NCI-H748 treated with DMSO at 0.1 percent for 48 hours (cell line): ENCODE measurements at regions not wholly inside any gene's neighbourhood (a gene's known extent, or its start where the extent isn't known, plus 50 kb on each side); places are given as distances from the start of the nearest gene placed in this dataset.
"Not testable (repeated sequence)": the region's sequence is repeated elsewhere in the genome, so short reads cannot be mapped to it uniquely, and the experiment has no call there.

ENCODE experiments used
- DNase-seq: peaks from one replicate; lab custom pipeline; 2025; lab: John Stamatoyannopoulos, UW

DNA sequence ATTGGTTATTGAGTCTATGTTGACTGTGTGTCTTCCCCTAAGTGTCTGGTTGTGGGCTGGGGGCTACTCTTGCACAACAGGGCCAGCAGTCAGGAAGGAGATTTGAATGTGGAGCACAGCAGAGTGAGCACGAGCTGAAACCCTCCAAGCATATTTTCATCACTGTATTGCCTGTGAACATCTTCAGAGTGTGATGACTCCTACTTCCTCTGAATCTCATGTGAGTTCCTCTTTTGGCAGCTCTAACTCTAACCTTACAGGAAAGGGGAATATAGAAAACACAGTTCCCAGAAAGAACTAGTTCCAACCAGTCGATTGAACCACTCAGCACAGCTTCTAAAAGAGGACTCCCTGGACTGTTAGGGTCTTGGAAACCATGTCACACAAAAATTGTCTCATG is 211.6 kb downstream of the RAP2B start:
- no peak for DNase-seq

DNA sequence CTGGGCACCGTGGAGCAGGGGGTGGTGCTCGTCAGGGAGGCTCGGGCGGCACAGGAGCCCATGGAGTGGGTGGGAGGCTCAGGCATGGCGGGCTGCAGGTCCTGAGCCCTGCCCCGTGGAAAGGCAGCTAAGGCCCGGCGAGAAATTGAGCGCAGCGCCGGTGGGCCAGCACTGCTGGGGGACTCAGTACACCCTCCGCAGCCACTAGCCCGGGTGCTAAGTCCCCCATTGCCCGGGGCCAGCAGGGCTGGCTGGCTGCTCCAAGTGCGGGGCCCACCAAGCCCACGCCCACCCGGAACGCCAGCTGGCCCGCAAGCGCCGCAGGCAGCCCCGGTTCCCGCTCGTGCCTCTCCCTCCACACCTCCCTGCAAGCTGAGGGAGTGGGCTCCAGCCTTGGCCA is 216.3 kb downstream of the RAP2B start:
- not testable (repeated sequence) for DNase-seq

DNA sequence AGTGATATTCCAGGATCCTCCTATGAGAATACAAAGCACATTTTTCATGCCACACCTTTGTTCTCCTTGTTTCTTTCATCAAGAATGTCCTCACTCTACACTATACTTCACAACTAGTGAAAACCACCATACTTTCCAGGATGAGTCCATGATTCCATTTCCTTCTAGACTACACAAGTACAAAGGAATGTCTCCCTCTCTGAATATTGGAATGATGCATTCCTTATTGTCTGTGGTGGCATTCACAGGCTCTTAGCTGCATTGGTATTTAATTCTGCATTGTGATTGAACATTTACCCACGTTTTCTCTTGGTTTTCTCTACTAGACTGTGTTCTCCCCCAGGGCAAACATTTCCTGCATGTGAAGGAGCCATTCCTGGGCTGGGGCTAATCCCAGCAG is 217.5 kb downstream of the RAP2B start:
- no peak for DNase-seq

DNA sequence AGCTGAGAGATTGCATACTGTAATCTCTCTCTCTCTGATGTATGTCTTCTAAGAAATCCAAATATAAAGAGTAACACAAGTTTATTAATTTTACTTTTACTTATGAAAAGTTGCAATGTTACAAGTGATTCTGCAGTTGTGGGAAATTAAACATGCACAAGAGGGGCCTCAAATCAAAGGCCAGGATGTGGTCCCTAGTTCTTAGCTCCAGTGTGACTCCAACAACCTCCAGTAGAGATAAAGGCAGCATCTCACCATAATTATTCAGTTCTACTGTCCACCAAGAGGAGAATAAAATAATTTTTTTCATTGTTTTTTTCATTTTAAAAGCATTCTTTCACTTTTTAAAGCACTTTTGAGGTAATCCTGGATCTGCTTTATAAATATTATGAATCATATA is 223.3 kb downstream of the RAP2B start:
- no peak for DNase-seq

DNA sequence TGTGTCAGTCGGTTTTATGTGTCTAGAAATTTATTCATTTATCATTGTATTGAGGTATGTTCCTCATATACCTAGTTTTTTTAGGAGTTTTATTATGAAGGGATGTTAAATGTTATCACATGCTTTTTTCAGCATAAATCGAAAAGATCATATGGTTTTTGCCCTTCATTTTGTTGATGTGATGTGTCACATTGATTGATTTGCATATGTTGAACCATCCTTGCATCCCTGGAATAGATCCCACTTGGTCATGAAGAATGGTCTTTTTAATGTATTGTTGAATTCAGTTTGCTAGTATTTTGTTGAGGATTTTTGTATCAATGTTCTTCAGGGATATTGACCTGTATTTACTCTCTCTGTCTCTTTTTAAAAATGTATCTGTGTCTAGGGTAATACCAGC is 230.3 kb downstream of the RAP2B start:
- no peak for DNase-seq

DNA sequence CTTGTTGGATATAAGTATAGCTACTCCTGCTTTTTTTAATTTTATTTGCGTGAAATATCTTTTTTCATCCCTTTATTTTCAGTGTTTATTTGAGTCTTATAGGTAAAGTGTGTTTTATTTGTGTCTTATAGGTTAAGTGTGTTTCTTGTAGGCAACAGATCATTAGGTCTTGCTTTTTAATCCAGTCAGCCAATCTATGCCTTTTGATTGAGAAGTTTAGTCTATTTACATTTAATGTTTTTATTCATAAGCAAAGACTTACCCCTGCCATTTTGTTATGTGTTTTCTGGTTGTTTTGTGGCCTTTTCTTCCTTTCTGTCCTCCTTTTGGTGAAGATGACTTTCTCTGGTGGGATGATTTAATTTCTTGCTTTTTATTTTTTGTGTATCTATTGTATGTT is 232.0 kb downstream of the RAP2B start:
- DNase-seq: no peak

DNA sequence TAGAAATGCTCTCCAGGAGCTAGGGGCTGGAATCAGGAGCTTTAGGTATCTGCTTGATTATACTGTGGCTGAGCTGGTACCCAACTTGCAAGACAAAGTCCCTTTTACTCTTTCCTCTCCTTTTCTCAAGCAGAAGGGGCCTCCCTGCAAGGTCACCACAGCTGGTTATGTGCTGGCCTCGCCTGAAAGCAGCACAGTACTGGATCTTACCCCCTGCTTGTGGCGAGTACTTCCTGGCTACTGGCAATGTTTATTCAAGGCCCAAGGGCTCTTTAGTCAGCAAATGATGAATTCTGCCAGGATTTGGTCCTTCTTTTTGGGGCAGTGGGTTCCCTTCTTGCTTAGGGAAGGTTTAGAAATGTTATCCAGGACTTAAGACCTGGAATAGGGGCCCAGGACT is 234.6 kb downstream of the RAP2B start:
- no peak for DNase-seq

DNA sequence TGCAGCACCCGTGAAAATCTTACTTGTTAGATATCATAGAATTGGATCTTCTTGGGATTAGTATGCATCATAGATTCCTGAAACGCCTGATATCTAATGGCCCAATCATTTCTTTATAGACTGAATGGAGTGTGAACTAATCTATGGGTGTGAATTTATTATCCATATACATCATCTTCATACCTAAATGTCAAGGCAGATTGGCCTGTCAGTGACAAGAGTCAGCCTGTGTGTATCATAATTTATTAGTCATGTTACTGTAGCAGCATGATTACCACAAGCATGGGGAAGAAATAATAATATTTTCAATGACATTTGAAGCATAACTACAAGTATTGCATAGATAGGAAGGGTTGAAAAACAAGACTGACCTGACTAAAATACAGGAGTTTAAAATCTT is 235.8 kb downstream of the RAP2B start:
- DNase-seq: no peak

DNA sequence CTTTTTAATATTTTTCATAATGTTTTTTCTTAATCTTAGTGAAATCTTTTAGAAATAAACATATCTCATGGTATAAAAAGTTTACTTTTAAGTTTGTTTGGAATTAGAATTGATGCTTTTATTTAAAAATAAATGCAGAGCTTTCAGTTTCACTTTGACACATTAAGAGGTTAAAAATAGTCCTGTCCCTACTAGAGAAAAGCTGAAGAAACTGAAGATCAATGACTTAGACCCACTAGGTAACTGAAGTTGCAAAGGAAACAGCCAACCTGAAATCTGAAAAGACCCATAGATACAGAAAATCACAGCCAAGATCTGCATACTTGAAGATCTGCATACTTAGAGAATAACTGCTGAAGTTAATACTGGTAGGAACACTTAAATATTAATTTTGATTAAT is 237.6 kb downstream of the RAP2B start:
- no peak for DNase-seq

DNA sequence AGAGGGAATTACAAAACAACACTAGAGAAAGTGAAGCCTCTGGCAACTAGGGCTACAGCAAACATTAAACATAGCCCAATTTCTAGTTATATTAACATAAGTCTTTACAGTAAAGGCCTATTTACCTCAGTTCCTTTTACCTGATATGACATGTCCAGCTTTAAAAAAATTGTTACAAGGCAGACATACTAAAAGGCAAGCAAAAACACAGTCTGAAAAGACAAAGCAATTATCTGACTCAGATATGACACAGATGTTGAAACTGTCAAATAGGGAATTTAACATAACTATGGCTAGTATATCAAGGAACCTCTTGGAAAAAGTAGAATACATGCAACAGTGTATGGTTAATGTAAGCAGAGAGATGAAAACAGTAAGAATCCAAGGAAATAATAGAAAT is 238.6 kb downstream of the RAP2B start:
- no peak for DNase-seq

DNA sequence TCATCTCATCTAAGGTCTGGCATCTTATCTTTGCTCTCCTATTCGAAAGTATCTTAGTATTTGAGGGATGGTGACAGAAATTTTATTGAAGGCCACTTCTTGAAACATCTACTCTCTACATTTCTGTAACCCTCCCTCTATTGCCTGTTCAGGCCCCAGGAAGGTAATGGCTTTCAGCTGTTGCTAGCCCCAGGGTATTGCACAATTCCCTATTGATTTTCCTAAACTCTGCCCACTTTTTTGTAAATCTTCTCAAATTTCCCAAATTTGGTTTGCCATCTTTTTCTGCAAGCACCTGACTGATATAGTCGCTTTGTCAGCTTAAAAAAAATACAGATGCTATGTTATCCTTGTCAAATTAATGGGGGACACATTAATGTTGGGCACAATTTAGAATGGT is 242.1 kb downstream of the RAP2B start:
- DNase-seq: no peak

DNA sequence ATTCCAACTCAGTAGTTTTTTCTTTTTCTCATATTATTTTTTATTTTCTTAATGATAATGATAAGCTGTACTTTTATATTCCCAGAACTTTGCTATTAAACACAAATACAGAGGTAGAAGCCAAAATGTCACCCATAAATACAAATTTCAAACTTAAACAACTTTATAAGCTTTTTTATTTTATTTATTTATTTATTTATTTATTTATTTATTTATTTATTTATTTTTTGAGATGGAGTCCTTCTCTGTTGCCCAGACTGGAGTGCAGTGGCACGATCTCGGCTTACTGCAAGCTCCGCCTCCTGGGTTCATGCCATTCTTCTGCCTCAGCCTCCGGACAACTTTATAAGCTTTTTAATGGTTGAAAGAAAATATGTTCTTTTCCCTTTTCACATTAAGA is 243.3 kb downstream of the RAP2B start:
- not testable (repeated sequence) for DNase-seq

DNA sequence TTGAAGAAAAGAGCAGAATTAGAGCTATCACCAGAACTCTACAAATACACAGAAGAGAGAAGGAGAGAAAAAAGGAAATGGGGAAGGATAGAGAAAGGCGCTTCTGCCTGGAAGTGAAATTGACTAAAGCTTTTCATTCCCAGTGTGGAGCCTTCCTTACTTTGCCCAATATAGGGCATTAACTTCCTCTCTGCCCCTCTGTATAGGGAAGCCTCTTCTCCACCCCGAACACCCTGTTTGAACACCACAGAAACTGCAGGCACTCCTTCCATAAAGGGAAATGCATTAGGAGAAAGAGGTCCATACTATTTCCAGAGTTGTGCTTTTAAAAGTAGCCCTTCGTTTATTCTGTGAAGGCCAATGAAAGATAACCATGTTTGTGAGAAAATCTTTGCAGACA is 248.5 kb downstream of the RAP2B start:
- DNase-seq: no peak

DNA sequence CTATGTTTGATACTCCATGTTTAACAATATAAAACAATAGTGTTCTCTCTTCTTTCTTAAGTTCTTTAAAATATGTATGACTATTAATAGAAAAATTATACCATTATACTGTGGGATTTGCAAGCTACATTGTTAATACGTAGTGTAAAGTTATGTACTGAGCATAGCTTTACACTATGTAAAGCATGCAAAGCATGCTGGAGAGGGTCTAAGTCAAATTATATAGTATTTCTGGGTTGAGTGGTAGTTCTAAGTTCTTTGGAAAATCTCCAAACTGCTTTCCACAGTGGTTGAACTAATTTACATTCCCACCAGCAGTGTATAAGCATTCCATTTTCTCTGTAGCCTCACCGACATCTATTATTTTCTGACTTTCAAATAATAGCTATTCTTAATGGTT is 253.0 kb downstream of the RAP2B start:
- no peak for DNase-seq

DNA sequence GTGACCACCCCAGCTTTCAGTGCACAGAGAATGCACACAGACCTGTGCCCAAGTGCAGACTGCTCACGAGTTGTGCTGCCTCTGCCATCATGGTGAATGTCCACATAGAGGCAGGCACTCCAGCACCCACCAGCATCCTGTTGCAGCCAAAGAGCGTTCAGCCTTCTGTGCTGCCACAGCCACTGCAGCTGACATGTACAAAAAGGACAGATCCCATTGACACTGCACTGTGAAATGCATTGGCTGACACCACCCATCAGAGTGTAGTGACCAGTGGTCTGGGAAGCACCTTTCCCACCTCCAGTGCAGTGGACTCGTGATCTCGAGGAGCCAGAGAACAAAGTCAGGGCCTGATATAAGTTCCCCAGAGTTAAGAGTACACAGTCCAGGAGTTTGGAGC is 260.3 kb downstream of the RAP2B start:
- DNase-seq: no peak

DNA sequence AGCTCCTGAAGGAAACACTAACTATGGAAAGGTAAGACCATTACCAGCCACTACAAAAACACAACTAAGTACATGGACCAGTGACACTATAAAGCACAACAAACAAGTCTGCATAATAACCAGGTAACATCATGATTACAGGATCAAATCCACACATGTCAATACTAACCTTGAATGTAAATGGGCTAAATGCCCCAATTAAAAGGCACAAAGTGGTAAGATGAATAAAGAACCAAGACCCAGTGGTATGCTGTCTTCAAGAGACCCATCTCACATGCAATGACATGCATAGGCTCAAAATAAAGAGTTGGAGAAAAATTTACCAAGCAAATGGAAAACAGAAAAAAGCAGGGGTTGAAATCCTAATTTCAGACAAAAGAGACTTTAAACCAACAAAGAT is 261.8 kb downstream of the RAP2B start:
- not testable (repeated sequence) for DNase-seq

DNA sequence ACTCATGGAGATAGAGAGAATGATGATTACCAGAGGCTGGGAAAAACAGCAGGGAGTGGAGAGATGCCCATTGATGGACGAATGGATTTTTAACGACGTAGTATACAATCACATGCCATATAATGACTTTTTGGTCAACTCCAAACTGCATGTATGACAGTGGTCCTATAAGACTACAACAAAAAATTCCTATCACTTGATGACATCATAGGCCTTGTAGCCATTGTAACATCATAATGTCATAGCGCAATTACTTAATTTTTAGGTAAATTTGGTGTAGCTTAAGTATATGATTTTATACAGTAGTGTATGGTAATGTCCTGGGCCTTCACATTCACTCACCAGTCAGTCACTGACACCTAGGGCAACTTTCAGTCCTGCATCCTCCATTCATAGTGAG is 264.3 kb downstream of the RAP2B start:
- DNase-seq: no peak

DNA sequence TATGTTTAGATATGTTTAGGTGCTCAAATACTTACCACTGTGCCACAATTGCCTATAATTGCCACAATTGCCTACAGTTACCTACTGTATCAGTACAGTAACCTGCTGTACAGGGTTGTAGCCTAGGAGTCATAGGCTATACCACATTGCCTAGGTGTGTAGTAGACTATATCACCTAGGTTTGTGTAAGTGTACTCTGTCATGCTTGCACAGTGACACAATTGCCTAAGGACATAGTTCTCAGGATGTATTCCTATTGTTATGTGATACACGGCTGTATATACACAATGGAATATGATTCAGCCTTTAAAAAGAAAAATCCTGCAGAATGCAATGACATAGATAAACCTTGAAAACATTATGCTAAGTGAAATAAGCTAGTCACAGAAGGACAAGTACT is 264.8 kb downstream of the RAP2B start:
- DNase-seq: no peak

DNA sequence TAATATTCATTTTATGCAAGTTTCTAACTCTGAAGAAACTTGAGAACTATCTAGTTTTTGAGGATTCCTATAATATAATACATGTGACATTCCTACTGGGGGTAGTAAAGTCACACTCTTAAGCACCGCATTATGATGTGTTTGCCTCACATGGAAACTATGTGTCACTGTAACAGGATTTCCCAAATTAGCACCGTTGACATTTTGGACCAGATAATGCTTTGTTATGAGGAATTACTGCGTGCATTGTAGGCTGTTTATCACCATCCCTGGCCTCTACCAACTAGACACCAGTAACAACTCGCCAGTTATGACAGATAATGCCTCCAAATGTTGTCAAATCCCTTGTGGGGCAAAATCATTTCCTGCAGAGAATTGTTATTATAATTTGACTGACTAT is 267.8 kb downstream of the RAP2B start:
- DNase-seq: no peak

DNA sequence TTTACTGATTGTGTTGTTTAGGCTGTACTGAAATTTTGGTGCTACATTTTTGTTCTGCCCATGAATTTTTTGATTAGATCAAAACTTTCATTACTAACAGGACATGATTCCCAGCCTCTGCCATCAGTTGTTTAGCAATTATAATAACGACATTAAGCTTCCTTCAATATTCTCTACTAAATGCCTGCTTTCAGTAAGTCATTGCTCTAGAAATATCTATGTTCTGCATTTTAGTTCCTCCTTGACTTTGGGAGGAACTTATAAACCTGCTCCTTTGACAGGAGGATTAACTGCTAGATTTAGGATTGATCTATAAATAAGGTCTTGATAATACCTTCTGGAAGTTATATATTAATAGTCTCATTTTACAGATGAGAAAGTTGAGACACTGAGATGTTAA is 269.1 kb downstream of the RAP2B start:
- no peak for DNase-seq

DNA sequence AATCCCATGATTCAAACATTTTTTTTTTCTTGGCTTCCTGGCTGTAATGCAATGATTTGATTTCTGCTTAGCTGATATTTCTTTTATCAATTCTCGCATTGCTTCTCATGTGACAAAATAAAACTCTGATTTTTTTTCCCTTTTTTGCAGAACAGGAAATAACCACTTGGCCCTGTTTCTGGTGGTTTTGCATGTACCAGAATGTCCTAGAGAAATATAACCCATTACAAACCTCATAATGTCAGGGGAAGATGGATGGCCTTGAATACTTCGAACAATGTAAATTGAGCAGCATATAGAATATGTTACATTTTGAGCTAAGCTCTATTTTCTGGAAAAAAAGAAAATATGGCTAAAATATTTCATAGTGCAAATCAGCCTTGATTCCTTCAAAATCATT is 275.6 kb downstream of the RAP2B start:
- no peak for DNase-seq

DNA sequence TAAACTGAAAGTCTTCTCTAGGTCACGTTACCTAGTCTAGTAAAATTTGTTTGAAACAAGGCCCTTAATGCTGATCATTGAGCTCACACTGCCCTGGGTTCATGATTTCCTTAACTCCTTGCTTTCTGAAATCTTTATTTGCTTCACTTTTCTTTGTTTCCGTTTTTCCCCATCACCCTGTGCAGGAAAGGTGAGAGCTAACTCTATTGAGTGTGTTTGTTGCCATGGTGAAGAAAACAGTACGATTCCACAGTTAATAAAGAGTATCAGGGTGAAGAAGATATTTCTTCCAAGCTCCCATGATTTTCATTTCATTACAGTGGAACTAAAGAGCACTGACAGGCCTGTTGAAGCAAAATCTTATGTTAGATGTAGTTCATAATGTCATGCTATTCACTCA is 276.2 kb downstream of the RAP2B start:
- DNase-seq: no peak

DNA sequence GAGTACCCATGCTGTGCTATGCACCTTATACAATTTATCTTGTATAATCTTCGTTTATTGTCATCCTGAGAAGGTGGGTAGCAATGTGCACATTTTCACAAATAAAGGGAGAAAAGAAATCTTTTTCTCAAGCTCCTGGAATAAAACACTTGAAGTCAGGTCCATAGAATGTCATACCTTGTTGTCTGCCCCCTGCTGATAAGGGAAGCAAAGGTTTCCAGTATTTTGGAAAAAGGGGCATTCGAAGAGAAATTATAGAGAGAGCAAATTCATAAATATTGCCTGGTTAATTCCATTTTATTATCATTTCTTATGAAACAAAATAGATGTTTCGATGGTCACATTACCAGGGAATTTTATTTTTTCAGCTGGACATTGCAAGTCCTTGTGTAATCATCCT is 277.8 kb downstream of the RAP2B start:
- no peak for DNase-seq

DNA sequence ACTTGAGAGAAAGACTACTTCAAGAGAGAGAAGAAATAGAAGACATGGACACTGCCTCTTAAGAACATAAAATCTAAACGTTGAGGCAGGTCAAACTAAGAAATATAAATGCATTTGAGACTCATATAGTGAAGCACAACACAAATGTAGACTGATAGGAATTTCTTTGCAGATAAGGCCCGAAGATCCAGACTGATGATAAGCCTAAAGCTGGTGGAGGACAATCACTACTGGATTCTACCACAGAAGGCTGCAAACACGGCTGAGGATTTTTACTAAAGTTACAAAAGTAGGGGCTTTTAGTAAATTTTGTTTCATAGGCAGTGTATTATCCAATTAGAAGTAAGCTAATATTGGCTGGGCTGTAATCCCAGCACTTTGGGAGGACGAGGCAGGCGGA is 278.3 kb downstream of the RAP2B start:
- DNase-seq: no peak

DNA sequence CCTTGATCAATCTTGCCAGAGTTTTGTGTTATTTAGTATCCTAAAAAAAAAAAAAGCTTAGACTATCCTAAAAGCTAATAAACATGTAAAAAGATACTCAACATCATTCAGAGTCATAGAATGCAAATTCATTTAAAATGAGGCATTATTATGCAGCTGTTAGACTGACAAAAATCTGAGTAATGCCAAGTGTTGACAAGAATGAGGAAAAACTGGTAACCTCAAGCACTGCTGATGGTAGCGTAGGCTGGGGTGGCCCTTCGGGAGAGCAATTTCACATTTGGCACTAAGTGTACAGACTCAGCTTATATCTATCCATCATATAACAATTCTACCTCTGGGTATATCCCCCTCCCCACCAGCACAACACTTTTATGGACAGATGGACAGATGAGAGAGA is 280.4 kb downstream of the RAP2B start:
- no peak for DNase-seq
